GM18502 (cell line): ENCODE measurements at regions not wholly inside any gene's neighbourhood (a gene's known extent, or its start where the extent isn't known, plus 50 kb on each side); places are given as distances from the start of the nearest gene placed in this dataset.
"Not testable (repeated sequence)": the region's sequence is repeated elsewhere in the genome, so short reads cannot be mapped to it uniquely, and the experiment has no call there.

Experiments
- ATAC-seq: cut with Tn5 transposase; IDR thresholded peaks from one replicate; pipeline ENCODE4 v1.9.1; 2021; ENCODE audit warnings: mild to moderate bottlenecking; ENCODE audit not compliant: unreplicated experiment, poor library complexity

- ATAC-seq: no peak
These were observed 326.8 kb downstream of the RASEF start for GRCh38 chr9:82736126-82736525.

- no peak for ATAC-seq
These were observed 326.2 kb downstream of the RASEF start for GRCh38 chr9:82736701-82737100.

GRCh38 chr9:82745919-82746318, 317.0 kb downstream of the RASEF start:
- ATAC-seq: no peak

DNA sequence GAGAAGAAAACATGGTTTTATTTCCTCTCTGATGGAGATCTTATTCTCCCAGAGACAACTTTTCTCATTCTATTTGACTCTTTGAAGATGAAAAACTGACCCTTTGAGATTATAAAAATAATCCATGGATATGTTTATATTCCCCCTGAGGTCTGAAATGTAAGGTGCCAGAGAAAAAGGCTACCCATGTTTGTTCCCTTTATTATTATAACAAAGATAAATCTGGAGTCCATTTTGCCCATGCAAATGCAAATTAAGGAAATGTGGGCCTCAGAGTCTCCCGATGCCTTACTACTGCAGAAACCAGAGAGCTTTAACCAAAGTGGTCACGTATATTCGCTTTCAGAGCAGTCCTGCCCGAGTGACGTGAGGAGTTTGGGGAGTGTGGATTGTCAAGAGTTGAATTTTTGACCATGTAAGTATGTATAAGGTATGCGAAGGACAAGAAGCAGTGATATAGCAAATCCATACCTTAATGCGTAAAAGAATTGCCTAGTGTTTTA, 312.5 kb downstream of the RASEF start:
- ATAC-seq: no peak

- no peak for ATAC-seq
These were observed 305.0 kb downstream of the RASEF start for GRCh38 chr9:82757924-82758323.

GRCh38 chr9:82761027-82761426, 301.9 kb downstream of the RASEF start:
- no peak for ATAC-seq

DNA sequence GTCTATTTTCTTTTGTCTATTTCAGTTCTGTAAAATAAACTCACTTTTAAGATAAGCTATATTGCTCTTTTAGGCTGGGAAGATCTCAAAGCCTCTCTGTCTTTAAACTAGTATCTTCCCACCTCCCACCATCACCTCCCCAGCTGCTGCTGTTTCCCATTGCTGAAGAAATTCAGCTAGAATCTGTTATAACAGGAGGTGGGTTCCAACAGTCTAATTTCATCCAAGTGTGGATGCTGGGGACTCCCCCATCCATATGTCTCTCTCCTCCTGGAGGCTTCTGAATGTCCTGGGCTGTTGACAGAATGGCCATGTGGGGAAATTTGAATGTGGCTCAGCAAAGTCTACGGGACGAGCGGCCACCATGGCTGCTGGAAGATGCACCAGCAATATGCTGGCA, 301.0 kb downstream of the RASEF start:
- no peak for ATAC-seq

DNA sequence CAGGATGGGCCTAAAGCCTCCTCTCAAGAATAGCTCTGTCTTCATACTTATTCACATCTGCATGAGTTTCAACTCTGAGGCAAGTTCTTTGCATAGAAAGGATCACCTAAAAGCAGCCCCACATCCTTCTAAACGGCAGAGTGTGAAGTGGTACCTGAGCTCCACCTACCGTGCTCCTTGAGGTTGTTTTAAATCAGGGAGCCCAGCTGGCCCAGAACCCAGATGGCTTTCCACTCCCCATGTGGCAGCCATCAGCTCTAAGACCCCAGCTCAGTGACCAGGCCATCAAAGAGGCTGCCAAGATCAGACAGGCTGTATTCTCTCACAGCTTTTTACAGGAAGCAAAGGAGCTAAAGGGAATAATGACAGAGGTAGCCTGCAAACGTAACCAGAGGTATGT, 299.3 kb downstream of the RASEF start:
- ATAC-seq: no peak

GRCh38 chr9:82764061-82764668, 298.8 kb downstream of the RASEF start:
- no peak for ATAC-seq

DNA sequence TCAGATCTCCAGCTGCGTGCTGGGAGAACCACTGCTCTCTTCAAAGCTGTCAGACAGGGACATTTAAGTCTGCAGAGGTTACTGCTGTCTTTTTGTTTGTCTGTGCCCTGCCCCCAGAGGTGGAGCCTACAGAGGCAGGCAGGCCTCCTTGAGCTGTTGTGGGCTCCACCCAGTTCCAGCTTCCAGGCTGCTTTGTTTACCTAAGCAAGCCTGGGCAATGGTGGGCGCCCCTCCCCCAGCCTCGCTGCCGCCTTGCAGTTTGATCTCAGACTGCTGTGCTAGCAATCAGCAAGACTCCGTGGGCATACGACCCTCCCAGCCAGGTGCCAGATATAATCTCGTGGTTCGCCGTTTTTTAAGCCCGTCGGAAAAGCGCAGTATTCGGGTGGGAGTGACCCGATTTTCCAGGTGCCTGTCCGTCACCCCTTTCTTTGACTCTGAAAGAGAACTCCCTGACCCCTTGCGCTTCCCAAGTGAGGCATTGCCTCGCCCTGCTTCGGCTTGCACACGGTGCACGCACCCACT, 288.2 kb downstream of the RASEF start:
- ATAC-seq: not testable (repeated sequence)

- ATAC-seq: no peak
These were observed 286.4 kb downstream of the RASEF start for GRCh38 chr9:82776508-82776907.

DNA sequence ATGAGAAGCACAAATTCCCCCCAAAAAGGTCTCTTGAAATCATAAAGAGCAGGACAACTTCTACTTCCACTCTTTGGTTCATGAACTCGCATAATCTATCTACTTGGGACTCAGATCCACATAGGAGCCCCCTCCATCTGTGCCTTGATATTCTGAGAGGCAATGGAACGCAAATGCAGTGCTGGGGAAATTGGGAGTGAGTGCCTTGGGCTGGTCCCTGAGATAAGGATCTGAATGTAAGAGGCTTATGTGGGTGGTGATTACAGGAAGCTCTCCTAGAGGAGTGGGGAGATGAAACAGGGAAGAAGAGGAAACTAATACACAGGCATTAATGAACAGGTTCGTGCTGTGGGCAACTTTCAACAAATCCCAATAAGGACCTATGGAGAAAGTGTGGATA, 285.6 kb downstream of the RASEF start:
- no peak for ATAC-seq

GRCh38 chr9:82778923-82779322, 284.0 kb downstream of the RASEF start:
- ATAC-seq: not testable (repeated sequence)

- ATAC-seq: no peak
These were observed 282.9 kb downstream of the RASEF start for GRCh38 chr9:82780017-82780416.

GRCh38 chr9:82781921-82782392, 281.0 kb downstream of the RASEF start:
- no peak for ATAC-seq

- no peak for ATAC-seq
These were observed 279.9 kb downstream of the RASEF start for GRCh38 chr9:82783045-82783444.

DNA sequence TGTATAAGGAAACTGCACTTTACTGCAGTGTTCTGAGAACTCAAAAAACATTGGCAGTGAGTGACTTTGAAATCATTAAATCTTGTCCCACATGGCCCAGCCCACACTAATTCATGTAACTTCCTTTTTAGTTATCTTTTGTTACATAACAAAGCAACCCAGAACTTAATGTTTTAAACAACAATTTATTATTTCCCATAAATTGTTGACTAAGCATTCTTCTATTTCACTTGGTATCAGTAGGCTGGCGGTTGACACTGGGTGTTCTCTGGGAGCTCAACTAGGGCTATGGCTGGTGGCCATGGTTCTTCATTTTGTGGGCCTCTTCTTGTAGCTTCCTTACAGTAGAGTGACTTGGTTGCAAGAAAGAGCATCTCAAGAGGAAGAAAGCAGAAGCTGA, 278.4 kb downstream of the RASEF start:
- no peak for ATAC-seq

DNA sequence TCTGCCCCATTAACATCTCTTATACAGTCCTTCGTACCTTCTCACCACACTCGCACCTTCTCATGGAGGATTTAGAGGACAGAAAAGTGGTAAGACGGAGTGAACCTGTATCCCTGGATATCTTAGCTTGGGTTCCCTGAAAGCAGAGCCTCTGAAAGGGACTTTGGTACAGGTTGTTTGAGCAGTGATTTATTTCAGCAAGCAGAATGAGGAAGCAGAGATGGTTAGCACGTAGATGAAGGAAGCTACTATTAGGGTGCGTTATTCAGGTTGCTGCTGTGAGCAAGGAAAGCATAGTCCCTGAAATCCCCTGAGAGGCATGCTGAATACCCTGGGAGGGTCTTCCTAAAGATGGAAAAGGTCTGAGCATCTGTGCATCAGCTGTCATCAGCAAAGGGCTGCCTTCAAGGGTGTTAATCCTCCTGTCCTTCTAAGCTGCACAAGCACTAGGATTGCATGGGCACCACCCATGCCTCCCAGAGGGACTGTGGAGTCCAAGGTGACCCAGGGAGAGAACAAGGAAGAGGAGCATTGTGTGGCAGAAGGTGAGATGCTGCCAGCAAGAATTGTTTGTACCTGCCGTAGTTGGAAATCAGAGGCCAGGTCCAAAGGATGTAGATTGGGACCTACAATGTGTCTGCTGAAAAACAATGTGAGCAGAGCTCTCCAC, 273.7 kb downstream of the RASEF start:
- ATAC-seq: no peak

- ATAC-seq: no peak
These were observed 272.1 kb downstream of the RASEF start for GRCh38 chr9:82790875-82791274.

- ATAC-seq: no peak
These were observed 271.2 kb downstream of the RASEF start for GRCh38 chr9:82791692-82792091.

DNA sequence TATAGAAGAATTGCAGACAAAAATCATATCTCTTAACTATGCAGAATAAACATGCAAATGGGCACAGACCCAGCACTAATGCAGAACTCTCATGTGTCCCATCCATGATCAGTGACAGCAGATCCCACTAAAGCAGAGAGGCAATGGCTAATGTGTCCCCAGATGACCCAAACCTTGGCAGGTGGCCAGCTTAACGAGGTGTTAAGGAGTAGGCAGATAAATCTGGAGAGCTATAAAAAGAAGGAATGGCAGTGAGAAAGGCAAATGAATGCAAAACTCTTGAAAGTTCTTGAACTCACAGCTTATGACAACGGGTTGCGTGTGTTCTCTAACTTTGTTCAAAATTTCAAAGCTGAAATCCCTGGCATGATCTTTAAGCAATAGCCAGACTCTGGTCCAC, 265.4 kb downstream of the RASEF start:
- no peak for ATAC-seq

GRCh38 chr9:82799286-82799685, 263.7 kb downstream of the RASEF start:
- ATAC-seq: no peak
